ENCODE measurements at regions not wholly inside any gene's neighbourhood (a gene's known extent, or its start where the extent isn't known, plus 50 kb on each side); places are given as distances from the start of the nearest gene placed in this dataset.

DNA sequence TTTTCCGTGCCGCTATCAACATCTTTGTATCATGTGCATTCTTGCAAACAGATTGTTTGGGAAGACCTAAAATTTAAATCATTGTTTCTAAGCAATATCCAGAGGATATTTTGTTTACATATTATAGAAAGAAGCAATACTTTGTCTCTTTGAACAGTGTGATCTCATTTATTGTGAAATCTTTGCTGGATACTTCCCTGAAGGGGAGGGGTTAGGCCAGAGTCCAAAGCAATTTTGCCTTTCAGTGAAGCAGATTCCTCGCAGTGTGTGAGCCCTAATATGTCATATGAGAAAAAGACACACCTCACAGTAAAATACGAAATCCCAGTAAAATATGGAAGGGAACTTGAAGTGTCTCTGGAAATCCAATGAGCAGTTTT, 158.7 kb upstream of the SLCO3A1 start:
- TF ChIP-seq, protein P1, sequence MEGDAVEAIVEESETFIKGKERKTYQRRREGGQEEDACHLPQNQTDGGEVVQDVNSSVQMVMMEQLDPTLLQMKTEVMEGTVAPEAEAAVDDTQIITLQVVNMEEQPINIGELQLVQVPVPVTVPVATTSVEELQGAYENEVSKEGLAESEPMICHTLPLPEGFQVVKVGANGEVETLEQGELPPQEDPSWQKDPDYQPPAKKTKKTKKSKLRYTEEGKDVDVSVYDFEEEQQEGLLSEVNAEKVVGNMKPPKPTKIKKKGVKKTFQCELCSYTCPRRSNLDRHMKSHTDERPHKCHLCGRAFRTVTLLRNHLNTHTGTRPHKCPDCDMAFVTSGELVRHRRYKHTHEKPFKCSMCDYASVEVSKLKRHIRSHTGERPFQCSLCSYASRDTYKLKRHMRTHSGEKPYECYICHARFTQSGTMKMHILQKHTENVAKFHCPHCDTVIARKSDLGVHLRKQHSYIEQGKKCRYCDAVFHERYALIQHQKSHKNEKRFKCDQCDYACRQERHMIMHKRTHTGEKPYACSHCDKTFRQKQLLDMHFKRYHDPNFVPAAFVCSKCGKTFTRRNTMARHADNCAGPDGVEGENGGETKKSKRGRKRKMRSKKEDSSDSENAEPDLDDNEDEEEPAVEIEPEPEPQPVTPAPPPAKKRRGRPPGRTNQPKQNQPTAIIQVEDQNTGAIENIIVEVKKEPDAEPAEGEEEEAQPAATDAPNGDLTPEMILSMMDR (IDR thresholded peaks at IDR 0.05; ENCODE audit: low read depth, low read length), result no peak
- no peak for TF ChIP-seq EZH2phosphoT487 (IDR thresholded peaks at IDR 0.05; ENCODE audit: low read depth)

All from OCI-LY3 (cell line).